SKM-1 (cell line): ENCODE measurements at regions not wholly inside any gene's neighbourhood (a gene's known extent, or its start where the extent isn't known, plus 50 kb on each side); places are given as distances from the start of the nearest gene placed in this dataset.

Experiments
- DNase-seq: peaks from one replicate; lab custom pipeline; 2025; ENCODE audit not compliant: unreplicated experiment; lab: John Stamatoyannopoulos, UW

DNA sequence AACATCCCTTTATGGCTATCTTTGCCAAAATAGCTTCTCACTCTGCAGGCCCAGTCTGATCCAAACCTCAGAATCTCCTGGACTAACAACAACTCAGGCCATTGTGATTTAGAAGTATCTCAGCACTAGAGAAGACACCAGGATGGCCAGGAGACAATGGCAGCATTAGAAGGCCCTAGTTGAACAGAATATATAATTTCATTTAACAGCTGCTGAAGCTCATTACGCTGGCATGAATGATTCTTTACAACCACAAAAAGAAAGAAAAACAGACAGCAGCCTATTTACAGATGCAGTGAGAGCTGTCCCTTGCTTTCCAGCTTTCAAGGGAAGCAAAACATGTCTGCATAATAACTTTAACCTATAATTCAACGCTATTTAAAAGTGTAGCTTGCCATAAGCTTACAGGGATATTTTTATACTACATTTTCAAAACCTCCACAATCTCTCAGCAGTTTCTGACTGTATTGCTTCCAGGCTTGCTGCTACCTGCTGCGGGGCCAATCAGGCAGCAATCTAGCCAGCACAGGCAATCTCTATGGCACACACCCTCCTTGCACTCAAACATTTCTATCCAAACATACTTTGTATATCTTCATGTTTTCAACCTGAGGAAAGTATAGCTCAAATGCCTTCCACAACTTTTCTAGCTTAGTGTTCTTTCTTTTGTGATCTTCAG, 107.3 kb downstream of the OGFRL1 start:
- DNase-seq, result no peak

DNA sequence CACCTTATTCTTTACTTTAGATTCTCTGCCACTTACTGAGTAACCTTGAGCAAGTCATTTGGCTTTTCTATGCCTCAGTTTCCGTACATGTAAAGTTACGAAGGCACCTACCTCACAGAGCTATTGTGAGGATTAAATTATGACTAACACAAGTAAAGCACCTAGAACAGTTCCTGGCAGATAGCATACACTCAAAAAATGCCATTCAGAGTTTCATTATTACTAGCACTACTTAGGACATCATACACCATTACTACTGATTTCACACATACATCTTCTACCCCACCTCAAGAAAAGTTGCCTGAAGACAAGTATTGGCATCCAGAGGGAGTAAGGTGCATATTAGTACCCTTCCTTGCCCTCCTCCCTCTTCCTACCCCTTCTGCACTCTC, 107.8 kb downstream of the OGFRL1 start:
- no peak for DNase-seq

DNA sequence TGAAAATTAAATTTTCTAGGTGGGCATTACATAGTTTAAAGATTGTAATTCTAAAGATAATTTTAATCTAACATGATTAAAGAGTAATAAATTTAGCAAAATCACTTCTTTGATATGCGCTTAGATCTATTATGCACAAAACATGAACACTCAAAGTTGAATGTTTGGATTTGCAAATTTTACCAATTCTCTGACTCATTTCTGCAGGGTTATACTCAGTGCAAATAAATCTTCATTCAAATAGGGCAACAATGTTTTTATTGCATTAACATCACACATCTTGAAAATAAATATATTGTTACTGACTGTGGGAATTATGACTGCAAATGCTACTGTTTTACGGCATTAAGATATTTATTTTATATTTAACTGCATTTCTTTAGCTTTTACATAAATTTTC, 110.7 kb downstream of the OGFRL1 start:
- DNase-seq, result no peak

DNA sequence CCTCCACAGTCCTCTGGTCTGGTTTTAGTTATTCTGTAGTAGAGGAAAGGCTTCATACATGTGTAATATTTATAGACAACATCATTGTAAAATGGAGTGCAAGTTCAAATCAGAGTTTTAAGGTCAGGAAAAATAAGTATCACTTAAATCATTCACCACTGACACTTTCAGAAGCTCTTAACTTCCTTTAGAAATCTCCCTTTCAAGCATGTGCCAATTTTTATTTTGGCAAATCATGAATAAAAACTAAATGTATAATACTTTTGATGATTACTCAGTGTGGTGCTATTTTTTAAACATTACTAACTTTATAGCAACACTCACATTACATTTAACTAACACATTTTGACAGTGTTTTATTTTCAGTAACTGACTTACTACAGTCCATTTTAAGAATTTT, 112.2 kb downstream of the OGFRL1 start:
- no peak for DNase-seq

DNA sequence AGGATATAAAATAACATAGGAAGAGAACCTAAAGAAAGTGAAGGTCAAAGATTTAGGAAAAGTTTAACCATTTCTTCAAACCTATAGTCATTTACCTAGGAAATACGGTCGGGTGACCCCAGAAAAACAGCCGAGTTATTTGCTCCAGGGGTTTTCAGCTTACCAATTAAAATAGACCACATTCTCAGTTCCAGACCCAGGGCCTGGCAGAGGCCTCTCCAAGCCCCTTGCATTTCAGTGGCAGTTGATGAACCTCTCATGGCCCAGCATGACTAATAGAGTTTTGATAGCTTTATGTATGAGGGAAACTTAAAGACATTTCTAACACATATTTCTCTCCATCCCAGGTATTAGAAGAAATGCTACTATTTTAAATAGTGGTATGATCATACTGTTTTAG, 113.5 kb downstream of the OGFRL1 start:
- no peak for DNase-seq

DNA sequence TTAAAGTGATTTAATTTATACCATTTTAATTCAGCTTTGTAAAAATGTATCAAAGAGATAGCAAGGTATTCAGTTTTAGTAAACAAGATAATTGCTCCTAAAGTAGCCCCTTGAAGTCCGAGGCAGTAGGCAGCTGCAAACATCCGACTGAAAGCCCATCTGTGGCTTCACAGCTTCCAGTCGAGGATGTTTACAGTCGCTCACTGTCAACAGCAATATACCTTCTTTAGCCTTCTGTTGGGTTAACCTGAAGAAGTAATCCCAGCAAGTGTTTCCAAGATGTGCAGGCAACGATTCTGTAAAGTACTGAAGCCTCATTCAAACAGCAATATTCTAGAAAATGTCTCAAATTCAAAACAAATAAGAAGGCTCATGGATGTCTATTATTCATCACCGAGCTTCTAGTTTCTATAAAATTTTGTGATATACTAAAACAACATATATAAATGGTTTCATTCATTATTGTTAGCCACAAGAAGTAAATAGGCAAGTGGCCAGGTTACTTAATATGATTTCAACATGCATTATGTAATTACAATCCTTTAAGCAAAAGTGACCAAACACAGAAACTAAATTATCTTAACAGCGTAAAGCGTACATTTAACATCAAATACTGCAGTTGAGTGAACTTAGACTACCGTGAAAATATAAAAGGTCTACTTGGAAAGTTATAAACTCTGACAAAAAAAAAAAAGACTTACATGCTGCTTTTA, 115.0 kb downstream of the OGFRL1 start:
- no peak for DNase-seq

DNA sequence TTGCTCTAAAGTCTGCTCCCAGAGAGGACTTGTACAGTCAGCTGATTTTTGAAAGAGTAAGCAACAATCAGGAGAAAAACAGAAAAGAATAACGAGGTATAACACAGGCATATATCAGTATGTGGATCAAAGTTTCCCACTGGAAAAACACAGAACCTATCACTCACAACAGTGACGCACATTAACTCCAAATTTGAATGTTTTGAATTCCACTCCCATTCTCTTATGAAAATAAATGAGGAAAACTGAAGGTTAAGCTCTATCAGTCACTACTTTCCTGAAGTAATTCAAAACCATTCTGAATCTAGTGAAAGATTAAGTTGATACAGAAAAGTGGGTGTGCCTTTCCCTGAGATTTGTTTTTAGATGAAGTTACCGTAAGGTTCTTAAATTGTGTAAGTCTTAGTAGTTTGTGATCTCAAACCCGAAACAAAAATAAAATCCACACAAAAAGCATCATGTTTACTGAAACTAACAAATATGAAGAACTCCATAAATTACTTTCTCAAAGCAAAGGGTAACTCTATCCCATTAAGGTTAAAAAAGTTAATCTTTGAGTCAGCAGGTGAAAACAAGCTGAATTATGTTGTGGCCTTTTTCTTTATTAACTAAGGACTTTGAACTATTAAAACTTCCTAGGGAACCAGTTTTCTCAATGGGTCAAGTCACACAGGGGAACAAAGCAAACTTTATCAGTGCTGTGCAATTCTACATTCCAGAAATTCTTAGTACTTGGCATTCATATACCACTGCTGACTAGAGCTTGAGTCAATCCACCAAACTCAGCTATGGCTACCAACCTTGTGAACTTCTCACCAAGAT, 115.7 kb downstream of the OGFRL1 start:
- DNase-seq, result no peak

DNA sequence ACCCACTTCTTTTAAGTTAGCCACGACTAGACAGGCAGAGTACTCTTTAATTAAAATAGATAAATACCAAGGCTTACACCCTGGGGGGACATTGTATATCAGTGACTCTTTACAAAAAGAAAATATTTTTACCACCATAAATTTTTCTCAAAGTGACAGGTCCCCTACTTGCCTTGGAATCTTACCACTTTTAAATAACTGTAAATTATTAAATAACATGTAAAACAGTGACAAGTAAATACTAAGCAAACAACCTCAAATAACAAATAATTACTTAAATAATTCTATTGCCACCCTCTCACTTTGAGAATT, 116.3 kb downstream of the OGFRL1 start:
- no peak for DNase-seq

DNA sequence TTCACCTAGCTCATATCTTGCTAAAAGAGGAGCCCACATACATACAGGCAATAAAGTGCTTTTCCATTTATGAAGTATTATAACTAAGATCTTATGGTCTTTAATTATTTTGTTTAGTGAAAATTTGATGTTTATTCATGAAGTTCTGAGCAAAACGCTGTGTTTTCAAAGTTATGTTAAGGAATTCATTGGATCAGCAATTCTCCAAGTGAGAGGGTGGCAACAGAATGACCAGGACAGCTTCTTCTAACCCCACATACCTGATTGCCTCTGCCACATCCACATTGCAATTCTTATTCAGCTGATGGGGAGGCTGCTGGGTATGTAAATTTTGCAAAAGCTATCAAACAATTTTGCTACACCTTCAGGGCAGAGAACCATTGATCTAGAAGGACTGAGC, 116.8 kb downstream of the OGFRL1 start:
- no peak for DNase-seq

DNA sequence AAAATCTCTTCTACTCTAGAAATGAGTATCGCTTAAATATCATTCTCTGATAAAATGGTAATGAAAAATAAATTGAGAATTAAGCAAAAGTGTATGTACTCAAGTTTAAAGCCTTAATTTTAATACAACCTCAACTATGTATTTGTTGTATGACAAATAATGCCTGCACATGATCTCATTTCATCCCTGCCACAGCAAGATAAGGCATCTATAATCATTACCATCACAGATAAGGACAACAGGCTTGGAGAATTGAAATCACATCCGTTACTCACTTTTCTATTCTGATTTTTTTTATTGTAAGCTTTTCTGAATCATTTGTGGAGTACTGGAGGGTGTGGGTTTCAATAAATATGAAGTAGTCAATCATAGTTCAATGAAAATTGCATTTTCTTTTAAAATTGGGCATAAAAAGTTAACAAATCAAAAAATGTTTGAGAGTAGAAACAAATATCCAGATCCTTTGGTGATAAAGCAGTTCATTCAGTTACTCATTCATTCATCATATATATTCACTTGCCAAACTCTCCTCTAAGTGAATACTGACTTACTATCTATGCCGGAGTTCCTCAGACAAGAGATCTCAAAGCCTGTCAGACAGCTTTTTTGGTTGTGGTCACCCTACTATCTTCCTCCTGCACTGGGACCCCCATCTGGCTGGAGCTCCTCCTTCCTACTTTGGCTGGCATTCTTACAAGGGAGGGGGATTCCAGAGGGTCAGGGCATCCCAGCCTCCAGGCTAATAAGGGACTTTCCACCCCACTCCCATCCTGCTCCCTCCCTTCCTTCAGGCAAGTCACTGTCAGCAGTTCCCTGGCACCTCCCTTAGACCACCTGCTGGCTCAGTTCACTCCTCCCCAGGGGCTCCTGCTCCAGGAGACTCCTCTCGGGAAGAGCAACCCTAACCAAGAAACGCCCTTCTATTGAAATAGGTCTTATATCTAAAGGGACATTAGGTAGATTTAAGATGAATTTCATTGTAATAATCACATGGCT, 118.6 kb downstream of the OGFRL1 start:
- no peak for DNase-seq

DNA sequence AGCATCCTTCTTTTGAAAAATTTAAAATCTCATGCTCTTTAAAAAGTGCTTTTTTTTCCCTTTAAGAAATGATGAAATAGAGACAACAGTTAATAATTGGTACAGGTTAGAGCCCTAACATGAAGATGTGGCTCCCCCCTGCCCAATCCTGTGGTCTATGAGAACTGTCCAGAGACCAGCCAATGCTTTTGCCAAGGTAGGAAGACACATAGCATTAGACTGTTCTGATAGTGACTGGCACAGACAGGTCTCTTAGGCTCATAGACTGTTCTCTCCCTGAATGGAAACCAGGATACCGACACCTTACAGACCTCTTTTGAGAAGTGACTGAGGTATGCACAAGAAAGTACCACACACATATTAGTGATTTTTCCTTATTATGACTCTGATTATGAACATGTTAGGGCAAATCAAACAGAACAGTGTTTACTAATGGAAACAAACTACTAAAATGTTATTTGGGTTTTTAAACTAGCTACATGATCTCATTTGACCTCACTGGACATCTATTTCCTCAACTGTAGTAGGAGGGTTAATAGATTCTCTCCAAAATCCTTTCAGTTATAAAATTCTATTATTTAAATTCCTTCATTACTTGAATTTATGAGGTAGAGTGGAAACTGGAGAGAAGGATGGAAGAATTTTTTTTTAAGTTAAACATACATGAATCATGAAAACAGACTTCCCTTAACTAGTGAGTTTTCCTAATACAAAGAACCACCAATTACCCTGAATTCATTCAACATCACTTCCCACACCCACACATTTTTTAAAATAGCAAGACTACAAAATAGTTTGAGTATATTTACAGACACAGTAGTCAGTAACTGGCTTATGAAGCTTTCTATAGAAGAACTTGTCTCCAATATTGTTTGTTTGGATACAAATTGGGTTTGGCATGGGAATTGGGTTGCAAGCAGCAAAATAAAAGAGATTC, 120.4 kb downstream of the OGFRL1 start:
- no peak for DNase-seq

DNA sequence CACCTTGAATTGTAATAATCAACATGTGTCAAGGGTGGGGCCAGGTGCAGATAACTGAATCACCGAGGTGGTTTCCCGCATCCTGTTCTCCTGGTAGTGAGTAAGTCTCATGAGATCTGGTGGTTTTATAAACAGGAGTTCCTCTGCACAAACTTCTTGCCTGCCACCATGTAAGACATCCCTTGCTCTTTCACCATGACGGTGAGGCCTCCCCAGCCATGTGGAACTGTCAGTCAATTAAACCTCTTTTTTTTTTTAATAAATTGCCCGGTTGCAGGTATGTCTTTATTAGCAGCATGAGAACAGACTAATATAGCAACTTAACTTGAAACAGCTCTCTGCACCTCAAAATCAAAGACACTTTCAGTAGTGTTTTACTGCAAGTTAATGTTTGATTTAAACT, 121.6 kb downstream of the OGFRL1 start:
- no peak for DNase-seq

DNA sequence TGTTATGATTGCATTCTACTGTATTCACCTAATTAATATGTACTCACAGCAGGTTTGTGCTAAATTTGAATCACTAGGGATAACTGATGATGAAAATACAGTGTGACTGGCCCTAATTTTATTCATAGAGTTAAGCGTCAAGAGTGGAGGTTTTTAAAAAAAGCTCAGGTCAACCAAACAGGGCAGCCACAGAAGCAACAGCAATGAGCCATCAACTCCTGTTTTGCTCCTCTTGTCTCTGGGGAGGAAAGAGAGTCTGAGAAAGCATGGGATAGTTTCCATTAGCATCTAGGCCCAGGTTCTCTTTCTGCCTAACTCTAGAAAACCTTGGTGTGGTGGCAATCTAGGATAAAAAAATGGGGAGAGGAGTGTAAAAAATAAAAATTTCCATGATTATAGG, 122.1 kb downstream of the OGFRL1 start:
- no peak for DNase-seq

DNA sequence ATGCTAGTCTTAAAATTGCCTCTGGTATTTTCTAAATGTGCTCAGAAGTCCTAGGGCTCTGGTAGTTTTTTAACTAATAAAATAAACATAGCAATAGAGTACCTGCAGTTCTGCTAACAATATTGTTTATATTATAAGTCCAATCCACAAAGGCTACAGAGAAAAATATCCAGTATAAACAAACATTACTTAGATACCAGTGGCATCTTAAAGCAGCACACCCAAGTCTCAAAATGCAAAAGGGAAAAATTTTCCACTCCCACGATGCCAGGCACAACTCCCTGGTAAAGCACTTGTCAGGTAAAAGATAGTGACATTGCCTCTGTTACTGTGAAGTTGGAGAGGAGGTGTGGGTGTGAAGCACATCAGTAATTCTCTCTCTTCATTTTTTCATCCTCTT, 123.3 kb downstream of the OGFRL1 start:
- DNase-seq, result no peak

DNA sequence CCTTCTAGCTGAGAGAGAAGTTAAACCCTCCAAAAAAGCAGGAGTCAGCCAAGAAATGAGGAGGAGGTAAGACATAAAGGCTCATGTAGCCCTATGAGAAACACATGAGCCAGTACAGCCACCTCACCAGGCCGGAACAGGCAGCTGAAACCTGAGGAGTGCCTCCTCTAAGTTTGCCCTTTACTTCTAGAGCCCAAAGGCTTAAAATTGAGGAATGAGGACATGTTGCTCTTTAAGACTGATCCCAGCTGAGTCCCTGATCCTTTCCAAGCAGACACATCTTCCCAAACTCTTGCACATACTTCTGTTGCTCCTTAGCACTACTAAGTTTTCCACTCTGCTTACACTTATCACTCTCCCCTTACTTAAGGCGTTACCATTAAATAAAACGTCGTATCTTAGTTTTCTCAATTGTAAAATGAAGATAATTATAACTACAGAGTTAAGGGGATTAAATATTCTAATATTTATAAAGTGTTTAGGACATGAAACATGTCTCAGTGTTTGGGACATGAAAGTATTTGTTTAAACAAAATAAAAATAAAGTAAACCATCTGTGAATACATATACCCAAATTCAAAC, 124.0 kb downstream of the OGFRL1 start:
- no peak for DNase-seq

DNA sequence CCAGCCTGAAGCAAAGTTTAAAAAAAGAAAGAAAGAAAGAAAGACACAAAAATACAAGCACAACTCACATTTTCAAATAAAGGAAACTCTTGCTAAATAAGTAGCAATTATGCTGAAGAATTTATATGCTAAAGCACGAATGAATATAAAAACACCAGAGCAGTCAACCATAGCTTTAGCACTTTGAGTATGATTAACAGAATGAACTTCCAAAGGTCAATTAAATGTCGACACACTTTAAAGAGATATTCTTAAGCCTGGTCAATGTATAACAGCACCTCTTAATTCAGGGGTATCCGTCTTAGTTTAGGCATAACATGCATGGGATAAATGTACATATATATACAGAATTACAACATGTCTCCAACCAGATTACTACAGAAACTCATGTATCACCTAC, 125.9 kb downstream of the OGFRL1 start:
- DNase-seq, result no peak

DNA sequence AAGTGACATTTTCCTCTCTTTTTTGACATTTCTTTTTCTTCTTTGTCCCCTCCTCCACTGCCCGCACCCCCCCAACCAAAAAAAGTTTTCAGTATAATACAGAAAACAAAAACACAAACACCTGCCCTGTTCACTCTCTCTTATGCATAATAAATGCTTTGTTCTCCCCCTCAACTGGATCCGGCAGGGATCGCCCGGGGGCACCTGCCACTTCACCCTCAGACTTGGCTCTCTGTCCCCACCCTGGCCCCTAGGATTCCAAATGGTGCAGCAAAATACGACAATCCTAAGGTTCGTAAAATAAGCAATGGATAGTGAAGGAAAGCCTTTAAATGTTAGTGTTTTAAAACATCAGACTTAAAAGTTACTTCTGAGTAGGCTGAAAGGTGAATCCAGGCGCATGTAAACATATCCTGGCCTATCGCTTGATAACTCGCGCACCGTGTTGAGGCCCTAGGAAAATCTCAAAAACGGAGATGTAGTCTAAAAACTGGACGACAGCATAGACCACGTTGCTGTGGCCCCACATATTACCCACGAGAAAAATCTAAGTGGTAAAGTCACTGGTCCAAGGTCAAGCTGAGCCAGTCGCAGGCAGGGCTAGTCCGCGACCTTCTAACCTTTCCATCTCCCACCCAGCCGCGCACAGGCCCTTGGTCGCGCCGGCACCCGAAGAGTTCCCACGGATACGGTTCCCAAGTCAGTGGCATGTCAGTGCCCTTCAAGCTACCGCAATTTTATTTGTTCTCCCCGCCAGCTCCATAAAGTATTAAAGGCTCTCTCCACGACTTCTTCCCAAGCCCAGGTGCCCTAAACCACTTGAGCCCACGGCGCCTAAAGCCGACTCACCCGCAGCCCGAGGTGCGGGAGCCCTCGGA, 130.8 kb downstream of the OGFRL1 start:
- DNase-seq, result no peak

DNA sequence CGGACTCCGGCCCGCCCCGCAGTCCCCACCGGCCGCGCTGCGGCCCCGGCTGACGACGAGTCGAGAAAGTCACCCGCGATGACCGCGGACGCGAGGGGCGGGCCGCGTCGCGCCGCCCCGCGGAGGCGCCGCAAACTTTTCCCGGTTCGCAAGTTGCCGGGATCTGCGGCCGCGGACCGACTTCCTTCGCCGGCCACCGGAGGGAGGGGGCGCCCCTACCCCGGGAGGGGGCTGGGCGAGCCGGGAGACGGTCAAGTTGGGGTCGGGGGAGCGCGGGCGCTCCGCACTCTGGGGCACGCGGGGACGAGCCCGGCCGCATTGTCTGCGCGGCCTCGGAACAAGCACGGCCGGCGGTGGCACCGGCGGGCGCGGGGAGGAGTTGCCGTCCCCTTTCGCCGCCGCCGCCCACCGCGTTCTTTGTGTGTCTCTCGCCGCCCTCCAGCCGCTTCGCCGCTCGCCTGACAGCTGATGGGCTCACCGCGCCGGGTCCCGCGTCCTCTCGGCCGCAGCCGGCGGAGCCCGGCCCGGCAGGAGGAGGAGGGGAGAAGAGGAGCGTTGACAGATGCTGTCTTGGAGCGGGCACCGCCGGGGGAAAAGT, 131.6 kb downstream of the OGFRL1 start:
- no peak for DNase-seq
